ENCODE measurements at regions not wholly inside any gene's neighbourhood (a gene's known extent, or its start where the extent isn't known, plus 50 kb on each side); places are given as distances from the start of the nearest gene placed in this dataset.
A peak's percentile ranks its signal among the peaks of the same experiment; 100 is the strongest.

DNA sequence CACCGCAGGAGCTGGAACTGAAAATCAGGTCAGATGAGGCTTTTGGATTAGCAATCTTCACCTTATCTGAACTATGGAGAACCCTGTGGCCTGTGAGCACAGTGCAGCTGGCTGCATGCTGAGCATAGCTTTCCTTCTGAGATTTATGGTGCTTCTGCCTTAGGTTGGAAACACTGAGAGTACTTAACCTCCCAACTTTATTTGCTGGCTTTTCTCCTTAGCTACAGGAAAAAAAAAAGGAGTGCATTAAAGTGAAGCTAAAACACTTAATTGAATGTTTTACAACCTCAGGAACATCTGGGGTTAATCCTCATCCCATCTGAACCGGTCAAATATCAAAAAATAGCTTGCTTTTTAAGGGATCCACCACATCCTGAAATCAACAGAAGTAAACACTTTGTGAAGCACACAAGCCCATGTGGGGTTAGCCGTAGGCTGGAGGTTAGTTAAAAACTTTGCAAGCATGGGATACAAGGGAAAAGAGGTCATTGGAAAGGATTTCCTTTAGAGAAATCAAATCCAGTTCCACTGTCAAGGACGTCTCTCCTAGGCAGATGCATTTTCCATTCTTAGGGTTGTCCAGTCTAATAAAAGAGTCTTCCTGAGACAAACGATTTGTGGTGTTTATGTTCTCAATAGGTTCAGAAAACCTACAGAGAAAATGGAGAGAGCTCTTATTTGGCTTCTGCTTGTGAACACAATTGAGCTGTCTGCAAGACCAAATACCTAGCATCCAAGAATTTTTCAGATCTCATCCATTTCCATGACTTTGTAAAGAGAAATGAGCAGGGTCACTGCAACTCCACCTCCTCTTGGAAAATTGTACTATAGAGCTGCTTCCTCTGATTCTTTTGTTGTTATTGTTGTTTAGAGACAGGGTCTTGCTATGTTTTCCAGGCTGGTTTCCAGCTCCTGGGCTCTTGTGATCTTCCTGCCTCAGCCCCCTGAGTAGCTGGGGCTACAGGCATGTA, 470.4 kb upstream of the IGFBP3 start:
- Mint-ChIP-seq H3K9me3 (no peaks in the 10 kb centered on the region), H3K4me1 (ENCODE audit: unreplicated experiment) (peaks cover 15% of the 10 kb centered on the region), H3K36me3 (no peaks in the 10 kb centered on the region), H3K4me3 (no peak overlapping the region), H3K27ac (peak overlapping the region; percentile 17), H3K27me3 (no peaks in the 10 kb centered on the region)
- no peak for DNase-seq (ENCODE audit: extremely low spot score, unreplicated experiment)
- TF ChIP-seq, protein P1, sequence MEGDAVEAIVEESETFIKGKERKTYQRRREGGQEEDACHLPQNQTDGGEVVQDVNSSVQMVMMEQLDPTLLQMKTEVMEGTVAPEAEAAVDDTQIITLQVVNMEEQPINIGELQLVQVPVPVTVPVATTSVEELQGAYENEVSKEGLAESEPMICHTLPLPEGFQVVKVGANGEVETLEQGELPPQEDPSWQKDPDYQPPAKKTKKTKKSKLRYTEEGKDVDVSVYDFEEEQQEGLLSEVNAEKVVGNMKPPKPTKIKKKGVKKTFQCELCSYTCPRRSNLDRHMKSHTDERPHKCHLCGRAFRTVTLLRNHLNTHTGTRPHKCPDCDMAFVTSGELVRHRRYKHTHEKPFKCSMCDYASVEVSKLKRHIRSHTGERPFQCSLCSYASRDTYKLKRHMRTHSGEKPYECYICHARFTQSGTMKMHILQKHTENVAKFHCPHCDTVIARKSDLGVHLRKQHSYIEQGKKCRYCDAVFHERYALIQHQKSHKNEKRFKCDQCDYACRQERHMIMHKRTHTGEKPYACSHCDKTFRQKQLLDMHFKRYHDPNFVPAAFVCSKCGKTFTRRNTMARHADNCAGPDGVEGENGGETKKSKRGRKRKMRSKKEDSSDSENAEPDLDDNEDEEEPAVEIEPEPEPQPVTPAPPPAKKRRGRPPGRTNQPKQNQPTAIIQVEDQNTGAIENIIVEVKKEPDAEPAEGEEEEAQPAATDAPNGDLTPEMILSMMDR (conservative IDR thresholded peaks at IDR 0.05), result no peak

DNA sequence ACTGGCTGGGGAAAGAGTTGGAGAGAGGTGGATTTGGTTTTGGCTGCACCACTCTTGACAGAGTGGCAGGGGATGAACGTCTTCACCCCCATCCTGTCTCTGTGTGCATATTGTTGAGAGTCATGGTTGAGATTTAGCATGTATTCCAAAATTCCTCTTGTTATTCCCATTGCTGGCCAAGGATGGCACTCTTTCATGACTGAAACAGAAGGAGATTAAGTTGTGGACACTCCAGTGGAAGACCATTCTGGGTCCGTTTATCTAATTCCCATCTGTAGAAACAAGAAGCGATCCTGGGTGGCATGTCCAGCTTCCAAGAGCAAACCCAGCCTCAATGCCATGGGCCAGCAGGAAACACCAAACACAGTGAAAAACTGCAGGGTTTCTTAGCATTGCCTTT, 469.0 kb upstream of the IGFBP3 start:
- Mint-ChIP-seq H3K27me3 (no peaks in the 10 kb centered on the region), H3K4me1 (ENCODE audit: unreplicated experiment) (peaks cover 15% of the 10 kb centered on the region), H3K9me3 (no peaks in the 10 kb centered on the region), H3K27ac (no peak overlapping the region), H3K4me3 (no peak overlapping the region), H3K36me3 (no peaks in the 10 kb centered on the region)
- TF ChIP-seq, protein P1 (conservative IDR thresholded peaks at IDR 0.05), result no peak
- no peak for DNase-seq (ENCODE audit: extremely low spot score, unreplicated experiment)

DNA sequence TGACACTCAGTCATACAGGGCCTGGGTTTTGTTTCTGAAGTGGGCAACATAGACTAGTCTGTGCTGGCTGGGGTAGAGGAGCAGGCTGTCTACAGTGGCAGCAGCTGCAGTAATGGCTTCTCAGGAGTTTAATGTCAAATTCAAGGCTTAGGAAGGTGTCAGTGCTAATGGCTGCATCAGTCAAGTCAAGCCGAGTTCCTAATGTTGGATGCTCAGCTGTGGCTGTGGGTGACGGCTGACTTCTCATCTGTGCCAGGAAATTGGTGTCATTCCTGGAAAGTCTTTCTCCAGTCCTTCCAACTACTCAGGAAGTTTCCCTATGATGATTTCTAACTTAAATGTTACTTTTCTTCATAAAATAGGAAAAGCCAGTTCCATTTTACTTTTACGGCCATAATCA, 468.1 kb upstream of the IGFBP3 start:
- H3K9me3 Mint-ChIP-seq, result no peaks in the 10 kb centered on the region
- no peaks in the 10 kb centered on the region for H3K36me3 Mint-ChIP-seq
- no peak overlapping the region for H3K4me3 Mint-ChIP-seq
- H3K27me3 Mint-ChIP-seq, result no peaks in the 10 kb centered on the region
- no peak for DNase-seq (ENCODE audit: extremely low spot score, unreplicated experiment)
- H3K4me1 Mint-ChIP-seq (ENCODE audit: unreplicated experiment), result peaks cover 15% of the 10 kb centered on the region
- no peak overlapping the region for H3K27ac Mint-ChIP-seq
- TF ChIP-seq, protein P1 (conservative IDR thresholded peaks at IDR 0.05), result no peak

DNA sequence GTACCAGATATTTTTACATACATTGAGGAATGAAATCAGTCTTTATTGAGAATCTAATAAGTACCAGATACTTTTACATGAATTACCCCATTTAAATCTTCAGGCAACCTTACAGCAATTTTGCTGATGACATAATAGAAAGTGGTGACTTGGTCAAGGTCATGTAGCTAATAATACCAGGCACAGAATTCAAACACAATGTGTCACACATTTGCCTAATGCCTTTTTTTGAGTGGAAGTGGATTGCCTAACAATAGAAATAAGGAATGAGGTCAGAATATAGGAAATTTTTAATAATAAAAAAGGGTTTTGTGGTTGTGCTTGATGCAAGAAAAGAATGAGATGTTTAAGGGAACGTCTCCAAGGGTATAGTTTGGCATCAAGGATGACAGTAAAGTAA, 466.6 kb upstream of the IGFBP3 start:
- Mint-ChIP-seq H3K4me1 (ENCODE audit: unreplicated experiment) (peaks cover 15% of the 10 kb centered on the region), H3K4me3 (no peak overlapping the region), H3K27ac (no peak overlapping the region), H3K36me3 (no peaks in the 10 kb centered on the region), H3K27me3 (no peaks in the 10 kb centered on the region), H3K9me3 (peaks cover 5% of the 10 kb centered on the region)
- TF ChIP-seq, protein P1 (conservative IDR thresholded peaks at IDR 0.05), result no peak
- no peak for DNase-seq (ENCODE audit: extremely low spot score, unreplicated experiment)

DNA sequence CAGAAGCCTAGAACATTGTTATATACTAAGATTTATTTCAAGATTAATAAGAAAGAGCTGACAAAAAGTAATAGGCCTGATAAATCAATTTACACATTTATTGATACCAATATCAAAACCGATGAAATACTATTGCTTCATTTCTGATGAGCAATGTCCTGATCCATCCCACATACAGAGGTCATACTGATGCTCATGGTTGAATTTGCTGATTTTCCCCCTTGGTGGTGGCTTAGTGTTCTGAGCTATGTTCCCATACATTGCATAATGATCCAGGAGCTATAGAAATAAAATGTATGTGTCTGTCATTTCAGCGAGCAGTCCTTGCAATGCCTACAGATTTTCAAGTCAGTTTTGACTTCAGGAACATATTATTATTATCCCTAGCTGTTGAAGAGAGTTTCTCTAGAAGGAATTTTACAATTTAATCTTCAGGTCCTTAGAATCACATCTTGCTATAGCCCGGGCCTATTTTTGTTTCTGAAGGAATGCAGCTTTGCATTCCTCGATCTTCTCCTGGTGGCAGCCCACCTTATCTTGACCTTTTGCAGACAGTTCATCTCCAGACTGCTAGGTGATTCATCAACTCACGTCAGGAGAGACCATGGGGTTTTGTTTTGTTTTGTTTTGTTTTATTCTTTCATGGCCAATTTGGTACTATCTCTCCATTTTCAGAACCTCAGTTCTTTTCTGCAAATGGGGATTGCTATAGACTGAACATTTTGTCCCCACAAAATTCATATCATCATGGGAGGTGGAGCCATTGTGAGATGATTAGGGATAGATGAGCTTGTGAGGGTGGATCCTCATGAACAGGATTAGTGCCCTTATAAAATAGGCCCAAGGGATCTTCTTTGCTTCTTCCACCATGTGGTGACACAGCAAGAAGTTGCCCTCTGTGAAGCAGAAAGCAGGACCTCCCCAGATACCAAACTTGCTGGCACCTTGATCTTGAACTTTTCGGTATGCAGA, 465.6 kb upstream of the IGFBP3 start:
- peaks cover 5% of the 10 kb centered on the region for H3K9me3 Mint-ChIP-seq
- TF ChIP-seq, protein P1 (conservative IDR thresholded peaks at IDR 0.05), result no peak
- no peak overlapping the region for H3K4me3 Mint-ChIP-seq
- peaks cover 14% of the 10 kb centered on the region for H3K4me1 Mint-ChIP-seq (ENCODE audit: unreplicated experiment)
- H3K27ac Mint-ChIP-seq, result no peak overlapping the region
- DNase-seq (ENCODE audit: extremely low spot score, unreplicated experiment), result no peak
- no peaks in the 10 kb centered on the region for H3K36me3 Mint-ChIP-seq
- no peaks in the 10 kb centered on the region for H3K27me3 Mint-ChIP-seq
